ENCODE measurements at regions not wholly inside any gene's neighbourhood (a gene's known extent, or its start where the extent isn't known, plus 50 kb on each side); places are given as distances from the start of the nearest gene placed in this dataset.

GRCh38 chr1:222097588-222097987 lies 355.7 kb upstream of the DUSP10 start:
- no peak overlapping the region for H2BK5ac ChIP-seq (ENCODE audit: low read depth, low read length)
- ChIA-PET POLR2A (ENCODE audit: partially characterized antibody) (interaction anchor here (0.9 kb wide), 1 partner anchor 9 kb away, joined by 3 read pairs; no protein-coding TSS in a partner anchor), CTCF (ENCODE audit: partially characterized antibody) (interaction anchor here (0.8 to 4.5 kb wide), 15 partner anchors 9 to 630 kb away, joined by 3 to 48 read pairs (median 4); no protein-coding TSS in a partner anchor)
- H2AFZ ChIP-seq (ENCODE audit: low read length): no peak overlapping the region
- no peak overlapping the region for H4K91ac ChIP-seq (replicated peaks; ENCODE audit: insufficient read length, low read length)
- no peaks in the 10 kb centered on the region for H3K79me2 ChIP-seq (ENCODE audit: control insufficient read depth in 1 of 2, insufficient read depth in 2 of 2, low read length in 2 of 2)
- H3K18ac ChIP-seq (ENCODE audit: extremely low read depth, low read length): no peak overlapping the region
- H2BK20ac ChIP-seq (ENCODE audit: low read length): no peak overlapping the region
- DNase-seq (ENCODE audit: low read depth in 1 of 2, low spot score in 2 of 2) (no peak), FAIRE-seq (no peak)
- no peak overlapping the region for H4K5ac ChIP-seq (ENCODE audit: insufficient read length, low read depth, low read length)
- H3K4me1 ChIP-seq (replicated peaks in 1 of 4; ENCODE audit: control insufficient read depth in 3 of 4, insufficient read depth in 4 of 4, low read length in 3 of 4): peaks cover 0 to 9% (median 8%) of the 10 kb centered on the region in 4 experiments; a peak in 2 of 7 replicates
- no peak for TF ChIP-seq KDM1A (IDR thresholded peaks at IDR 0.05; ENCODE audit: borderline replicate concordance, low read length)
- no peak for TF ChIP-seq NANOG (IDR thresholded peaks at IDR 0.05; ENCODE audit: insufficient read depth, low read depth, low read length, poor library complexity, severe bottlenecking)
- TF ChIP-seq BACH1 (IDR thresholded peaks at IDR 0.05; ENCODE audit: low read length): no peak
- TF ChIP-seq TBP (IDR thresholded peaks at IDR 0.05; ENCODE audit: low read depth, low read length): no peak
- no peak for TF ChIP-seq SRF (IDR thresholded peaks at IDR 0.05; ENCODE audit: low read depth, low read length)
- TF ChIP-seq TAF7 (optimal IDR thresholded peaks at IDR 0.05; ENCODE audit: borderline replicate concordance, low read depth, low read length): no peak
- no peak for TF ChIP-seq TEAD4 (IDR thresholded peaks at IDR 0.05; ENCODE audit: low read depth, low read length)
- no peak for TF ChIP-seq MAX (IDR thresholded peaks at IDR 0.05)
- H3K27ac ChIP-seq (ENCODE audit: low read depth, low read length): no peak overlapping the region
- no peak overlapping the region for H4K8ac ChIP-seq (ENCODE audit: extremely low read depth, insufficient read depth, low read length)
- H2BK12ac ChIP-seq (ENCODE audit: low read depth, low read length): no peak overlapping the region
- no peak overlapping the region for H3K4me3 ChIP-seq (ENCODE audit: extremely low read depth in 1 of 4, insufficient read depth in 2 of 4, low read depth in 3 of 4, low read length in 4 of 4)
- no peaks in the 10 kb centered on the region for H3K9me3 ChIP-seq (ENCODE audit: insufficient read depth in 2 of 2, low read depth in 1 of 2, low read length in 1 of 2)
- H2BK15ac ChIP-seq (ENCODE audit: low read length): no peak overlapping the region
- H4K20me1 ChIP-seq (replicated peaks in 1 of 2; ENCODE audit: control insufficient read depth in 1 of 2, insufficient read depth in 2 of 2, low read length in 2 of 2): no peaks in the 10 kb centered on the region
- no peaks in the 10 kb centered on the region for H3K27me3 ChIP-seq (replicated peaks in 1 of 4; ENCODE audit: control insufficient read depth in 3 of 4, extremely low read depth in 1 of 4, insufficient read depth in 3 of 4, low read length in 3 of 4)
- H3K56ac ChIP-seq (replicated peaks; ENCODE audit: insufficient read length, low read depth, low read length): no peak overlapping the region
- H2AK5ac ChIP-seq (ENCODE audit: low read depth, low read length): no peak overlapping the region
- H3K9ac ChIP-seq (replicated peaks in 1 of 4; ENCODE audit: extremely low read depth in 1 of 4, low read depth in 3 of 4, low read length in 3 of 4): no peak overlapping the region
- no peaks in the 10 kb centered on the region for H3K36me3 ChIP-seq (ENCODE audit: control insufficient read depth in 2 of 4, insufficient read depth in 4 of 4, low read length in 3 of 4)
- H3K23me2 ChIP-seq (ENCODE audit: low read depth, low read length): no peaks in the 10 kb centered on the region
- H2BK120ac ChIP-seq (replicated peaks; ENCODE audit: low read depth, low read length): no peak overlapping the region
- no peak overlapping the region for H3K4ac ChIP-seq (replicated peaks; ENCODE audit: insufficient read length, low read depth, low read length)
- H3K23ac ChIP-seq (ENCODE audit: insufficient read length): no peak overlapping the region
- WGBS, 2 experiments (ENCODE audit: extremely low coverage in 1 of 2, insufficient coverage in 1 of 2, insufficient read length in 1 of 2, insufficient replicate concordance in 2 of 2, low coverage in 1 of 2, low lambda C conversion rate in 2 of 2, missing lambda C conversion rate in 1 of 2): 93% methylated on average over 4 of the region's 4 CpGs; no CpG with 5 or more reads in 1 of the 2 experiments
- no peaks in the 10 kb centered on the region for H3K79me1 ChIP-seq (ENCODE audit: low read depth, low read length)
- no peak overlapping the region for H3K4me2 ChIP-seq (ENCODE audit: insufficient read depth in 1 of 2, low read depth in 2 of 2, low read length in 2 of 2)
- H3K14ac ChIP-seq (ENCODE audit: insufficient read length): no peak overlapping the region

Measured in H1 (cell line).